LNCAP (cell line): ENCODE measurements at regions not wholly inside any gene's neighbourhood (a gene's known extent, or its start where the extent isn't known, plus 50 kb on each side); places are given as distances from the start of the nearest gene placed in this dataset.

Source experiments
- TF ChIP-seq, protein P1 (sequence below): fragments of 450-650 bp; IDR thresholded peaks from 2 replicates; pipeline ENCODE4 v1.5.1; 2017; ENCODE audit warnings: mild to moderate bottlenecking

DNA sequence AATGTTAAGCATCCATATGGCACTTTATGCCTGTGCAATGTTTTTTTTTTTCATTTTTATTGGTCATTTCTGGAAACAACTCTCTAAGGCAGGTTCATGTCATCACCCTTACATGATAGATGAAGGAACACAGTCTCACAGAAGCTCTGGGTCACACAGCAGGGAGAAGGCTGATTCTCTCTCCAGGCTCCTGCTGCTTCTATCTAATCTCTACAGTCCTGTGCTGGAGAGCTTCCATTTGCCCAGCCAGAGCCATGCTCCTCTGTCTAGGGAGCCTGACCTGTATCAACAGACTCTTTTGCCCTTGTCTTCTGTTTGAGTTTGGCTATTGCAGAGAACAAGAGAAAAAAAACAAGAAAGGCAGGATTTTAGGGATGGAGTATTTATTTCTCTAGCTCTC lies 584.8 kb downstream of the MBD2 start:
- TF ChIP-seq, protein P1, sequence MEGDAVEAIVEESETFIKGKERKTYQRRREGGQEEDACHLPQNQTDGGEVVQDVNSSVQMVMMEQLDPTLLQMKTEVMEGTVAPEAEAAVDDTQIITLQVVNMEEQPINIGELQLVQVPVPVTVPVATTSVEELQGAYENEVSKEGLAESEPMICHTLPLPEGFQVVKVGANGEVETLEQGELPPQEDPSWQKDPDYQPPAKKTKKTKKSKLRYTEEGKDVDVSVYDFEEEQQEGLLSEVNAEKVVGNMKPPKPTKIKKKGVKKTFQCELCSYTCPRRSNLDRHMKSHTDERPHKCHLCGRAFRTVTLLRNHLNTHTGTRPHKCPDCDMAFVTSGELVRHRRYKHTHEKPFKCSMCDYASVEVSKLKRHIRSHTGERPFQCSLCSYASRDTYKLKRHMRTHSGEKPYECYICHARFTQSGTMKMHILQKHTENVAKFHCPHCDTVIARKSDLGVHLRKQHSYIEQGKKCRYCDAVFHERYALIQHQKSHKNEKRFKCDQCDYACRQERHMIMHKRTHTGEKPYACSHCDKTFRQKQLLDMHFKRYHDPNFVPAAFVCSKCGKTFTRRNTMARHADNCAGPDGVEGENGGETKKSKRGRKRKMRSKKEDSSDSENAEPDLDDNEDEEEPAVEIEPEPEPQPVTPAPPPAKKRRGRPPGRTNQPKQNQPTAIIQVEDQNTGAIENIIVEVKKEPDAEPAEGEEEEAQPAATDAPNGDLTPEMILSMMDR: no peak

DNA sequence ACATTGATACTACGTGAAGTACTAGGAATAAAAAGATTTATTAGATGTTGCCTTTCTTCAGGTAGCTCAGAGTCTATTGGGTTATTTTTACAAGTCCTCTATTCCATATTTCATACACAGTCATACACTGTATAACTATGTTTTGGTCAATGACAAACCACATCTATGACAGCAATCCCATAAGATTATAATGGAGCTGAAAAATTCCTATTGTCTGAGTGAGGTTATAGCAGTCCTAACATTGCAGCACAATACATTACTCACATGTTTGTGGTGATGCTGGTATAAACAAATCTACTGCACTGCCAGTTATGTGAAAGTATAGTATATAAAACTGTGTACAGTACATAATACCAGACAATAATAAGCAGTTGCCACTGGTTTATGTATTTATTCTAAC lies 595.1 kb downstream of the MBD2 start:
- TF ChIP-seq, protein P1: no peak

DNA sequence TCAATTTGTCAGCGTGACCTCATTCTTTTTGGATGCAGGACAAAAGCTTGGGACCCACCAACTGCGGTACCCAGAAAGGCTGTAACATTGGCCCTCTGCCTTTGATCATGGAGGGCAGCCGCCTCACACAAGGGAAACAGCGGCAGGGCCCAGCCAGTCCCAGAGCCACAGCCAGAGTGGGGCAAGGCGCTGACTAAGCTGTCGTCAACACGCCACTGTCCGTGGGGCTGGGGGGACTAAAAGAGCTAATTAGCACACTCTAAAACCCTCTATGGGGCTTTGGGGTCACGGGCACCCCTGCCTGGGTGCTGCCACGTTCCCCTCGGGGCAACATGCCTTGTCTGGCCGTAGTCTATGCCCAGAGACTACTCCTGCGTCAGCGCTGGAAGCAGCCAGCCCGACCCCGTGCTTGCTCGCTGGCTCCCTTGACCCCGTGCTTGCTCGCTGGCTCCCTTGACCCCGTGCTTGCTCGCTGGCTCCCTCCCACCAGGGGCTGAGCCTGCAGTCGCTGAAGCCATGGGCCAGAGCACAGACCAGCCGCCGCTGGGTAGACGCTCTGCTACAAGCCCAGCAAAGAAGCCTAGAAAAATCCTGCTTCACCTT lies 598.4 kb downstream of the MBD2 start:
- TF ChIP-seq, protein P1: no peak

- TF ChIP-seq, protein P1: no peak
These were observed 613.5 kb downstream of the MBD2 start for GRCh38 chr18:53610957-53611356.

- TF ChIP-seq, protein P1: no peak
These were observed 617.7 kb downstream of the MBD2 start for GRCh38 chr18:53606792-53607191.

DNA sequence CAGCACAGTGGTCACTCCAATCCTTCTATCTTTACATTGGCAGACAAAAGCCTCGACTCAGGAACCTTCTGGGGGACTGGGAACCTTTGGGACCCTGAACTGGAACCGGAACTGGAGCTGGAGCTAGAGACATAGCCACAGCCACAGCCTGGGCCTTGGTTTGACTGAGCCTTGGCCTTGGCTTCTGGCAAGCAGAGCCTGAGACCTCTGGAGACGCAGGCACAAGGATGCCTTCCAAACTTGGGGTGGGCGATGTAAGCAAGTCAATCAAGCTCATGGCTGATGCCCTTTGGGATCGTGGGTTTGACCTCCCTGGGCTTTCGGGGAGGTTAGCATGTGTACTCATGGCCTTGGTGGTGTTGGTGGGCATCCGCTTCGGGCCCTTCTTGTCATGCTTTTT lies 619.3 kb downstream of the MBD2 start:
- TF ChIP-seq, protein P1: no peak

DNA sequence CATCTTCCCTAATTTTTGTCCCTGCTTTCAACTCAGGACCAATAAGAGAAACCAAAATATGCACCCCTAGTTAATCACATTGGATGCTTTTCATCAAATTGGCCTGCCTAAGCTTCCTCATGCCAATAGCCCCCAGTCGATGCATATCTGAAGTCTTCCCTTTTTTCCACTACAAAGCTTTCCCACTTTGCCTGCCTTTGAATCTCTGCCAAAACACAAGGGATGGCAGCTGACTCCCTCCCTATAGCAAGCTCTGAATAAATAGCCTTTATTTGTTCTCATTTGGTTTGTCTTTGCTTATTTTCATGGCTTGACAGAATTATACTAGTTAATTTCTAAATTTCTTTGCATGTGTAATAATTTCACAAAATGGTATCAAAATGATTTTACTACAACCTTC lies 621.2 kb downstream of the MBD2 start:
- TF ChIP-seq, protein P1: no peak

DNA sequence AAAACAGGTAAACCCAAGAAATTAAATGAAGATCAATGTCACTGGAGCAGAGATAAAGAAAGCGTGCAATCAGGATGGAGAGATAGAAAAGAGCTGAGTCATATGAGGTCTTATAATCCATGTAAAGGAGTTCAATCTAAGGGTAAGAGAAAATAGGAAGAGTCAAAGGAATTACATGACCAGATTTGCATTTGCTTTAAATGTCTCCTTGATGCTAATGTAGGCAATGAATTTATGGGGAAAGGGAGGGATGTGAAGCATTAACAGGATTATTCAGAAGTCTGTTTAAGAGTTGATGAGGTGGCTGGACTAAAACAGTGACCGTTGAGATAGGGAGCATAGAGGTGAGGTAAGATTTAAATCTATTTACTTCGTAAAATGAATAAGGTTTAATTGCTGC lies 623.1 kb downstream of the MBD2 start:
- TF ChIP-seq, protein P1: no peak
